Keratinocyte (primary cell): ENCODE measurements at regions not wholly inside any gene's neighbourhood (a gene's known extent, or its start where the extent isn't known, plus 50 kb on each side); places are given as distances from the start of the nearest gene placed in this dataset.

Experiments
- EZH2 ChIP-seq: IDR thresholded peaks from one replicate; pipeline ENCODE4 v1.6.1; 2012; ENCODE audit warnings: inconsistent platforms, mild to moderate bottlenecking, low read length, moderate library complexity
- TF ChIP-seq, protein P1 (sequence below), 3 experiments: IDR thresholded peaks in 1 of 3; conservative IDR thresholded peaks in 1 of 3; optimal IDR thresholded peaks in 1 of 3; 2 replicates in 2 of 3; 3 replicates in 1 of 3; pipeline versions ENCODE3 to v1.5.1; 2011; ENCODE audit warnings: low read length in 3 of 3, mild to moderate bottlenecking in 3 of 3, moderate library complexity in 2 of 3, control low read depth in 1 of 3, inconsistent platforms in 1 of 3; ENCODE audit not compliant: insufficient read depth in 2 of 3; ENCODE audit errors: extremely low read depth in 1 of 3

GRCh38 chr2:147027436-147027835, 817.4 kb upstream of the ACVR2A start:
- TF ChIP-seq, protein P1, sequence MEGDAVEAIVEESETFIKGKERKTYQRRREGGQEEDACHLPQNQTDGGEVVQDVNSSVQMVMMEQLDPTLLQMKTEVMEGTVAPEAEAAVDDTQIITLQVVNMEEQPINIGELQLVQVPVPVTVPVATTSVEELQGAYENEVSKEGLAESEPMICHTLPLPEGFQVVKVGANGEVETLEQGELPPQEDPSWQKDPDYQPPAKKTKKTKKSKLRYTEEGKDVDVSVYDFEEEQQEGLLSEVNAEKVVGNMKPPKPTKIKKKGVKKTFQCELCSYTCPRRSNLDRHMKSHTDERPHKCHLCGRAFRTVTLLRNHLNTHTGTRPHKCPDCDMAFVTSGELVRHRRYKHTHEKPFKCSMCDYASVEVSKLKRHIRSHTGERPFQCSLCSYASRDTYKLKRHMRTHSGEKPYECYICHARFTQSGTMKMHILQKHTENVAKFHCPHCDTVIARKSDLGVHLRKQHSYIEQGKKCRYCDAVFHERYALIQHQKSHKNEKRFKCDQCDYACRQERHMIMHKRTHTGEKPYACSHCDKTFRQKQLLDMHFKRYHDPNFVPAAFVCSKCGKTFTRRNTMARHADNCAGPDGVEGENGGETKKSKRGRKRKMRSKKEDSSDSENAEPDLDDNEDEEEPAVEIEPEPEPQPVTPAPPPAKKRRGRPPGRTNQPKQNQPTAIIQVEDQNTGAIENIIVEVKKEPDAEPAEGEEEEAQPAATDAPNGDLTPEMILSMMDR (optimal IDR thresholded peaks at IDR 0.05 in 1 of 3, IDR thresholded peaks at IDR 0.05 in 1 of 3, conservative IDR thresholded peaks at IDR 0.05 in 1 of 3; ENCODE audit: extremely low read depth in 1 of 3, insufficient read depth in 2 of 3, low read length in 3 of 3): no peak
- TF ChIP-seq EZH2: no peak
